HG03097 (cell line): ENCODE measurements at regions not wholly inside any gene's neighbourhood (a gene's known extent, or its start where the extent isn't known, plus 50 kb on each side); places are given as distances from the start of the nearest gene placed in this dataset.
"Not testable (repeated sequence)": the region's sequence is repeated elsewhere in the genome, so short reads cannot be mapped to it uniquely, and the experiment has no call there.

Source experiments
- ATAC-seq: cut with Tn5 transposase; IDR thresholded peaks from one replicate; pipeline ENCODE4 v1.9.1; 2021; ENCODE audit not compliant: unreplicated experiment, low FRiP score

DNA sequence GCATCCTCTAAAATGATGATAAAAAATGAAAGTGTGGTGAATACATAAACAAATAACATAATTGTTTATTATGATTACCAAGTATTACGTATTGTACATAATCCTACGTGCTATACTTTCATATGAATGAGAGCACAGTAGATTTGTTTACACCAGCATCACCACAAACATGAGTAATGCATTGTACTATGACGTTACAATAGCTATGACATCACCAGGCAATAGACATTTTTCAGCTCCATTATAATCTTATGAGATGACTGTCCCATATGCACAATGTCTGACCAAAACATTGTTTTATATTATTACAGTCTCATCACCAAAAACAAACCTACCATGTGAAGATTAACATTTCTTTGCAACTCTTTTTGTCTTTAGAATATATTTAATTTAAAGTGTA lies 225.7 kb upstream of the TENT5A start:
- ATAC-seq: no peak

DNA sequence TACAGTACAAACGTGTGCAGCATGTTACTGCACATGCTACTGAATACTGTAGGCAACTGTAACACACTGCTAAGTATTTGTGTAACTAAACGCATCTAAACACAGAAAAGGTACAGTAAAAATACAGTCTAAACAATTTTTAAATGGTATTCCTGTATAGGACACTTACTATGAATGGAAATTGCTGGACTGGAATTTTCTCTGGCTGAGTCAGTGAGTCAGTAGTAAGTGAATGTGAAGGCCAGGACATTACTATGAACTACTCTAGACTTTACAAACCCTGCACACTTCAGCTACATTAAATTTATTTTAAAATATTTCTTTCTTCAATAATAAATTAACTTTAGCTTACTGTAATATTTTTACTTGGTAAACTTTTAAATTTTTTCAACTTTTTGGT lies 225.0 kb upstream of the TENT5A start:
- ATAC-seq: no peak

DNA sequence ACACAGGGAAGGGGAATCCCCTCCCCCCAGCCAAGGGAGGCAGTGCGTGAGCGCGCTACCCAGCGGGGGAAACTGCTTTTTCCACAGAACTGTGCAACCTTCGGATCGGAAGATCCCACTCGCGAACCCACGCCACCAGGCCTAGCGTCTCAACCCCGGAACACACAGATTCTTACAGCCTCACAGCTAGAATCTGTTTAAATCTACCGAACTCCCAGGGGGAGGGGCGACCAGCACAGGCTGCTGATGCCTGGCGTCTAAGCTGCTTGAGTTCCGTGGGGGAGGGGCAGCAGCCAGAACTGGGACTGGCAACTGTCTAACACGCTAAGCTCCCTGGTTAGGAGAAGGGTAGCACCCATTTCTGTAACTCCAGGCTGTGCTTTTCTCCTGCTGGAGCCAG lies 217.3 kb upstream of the TENT5A start:
- no peak for ATAC-seq

DNA sequence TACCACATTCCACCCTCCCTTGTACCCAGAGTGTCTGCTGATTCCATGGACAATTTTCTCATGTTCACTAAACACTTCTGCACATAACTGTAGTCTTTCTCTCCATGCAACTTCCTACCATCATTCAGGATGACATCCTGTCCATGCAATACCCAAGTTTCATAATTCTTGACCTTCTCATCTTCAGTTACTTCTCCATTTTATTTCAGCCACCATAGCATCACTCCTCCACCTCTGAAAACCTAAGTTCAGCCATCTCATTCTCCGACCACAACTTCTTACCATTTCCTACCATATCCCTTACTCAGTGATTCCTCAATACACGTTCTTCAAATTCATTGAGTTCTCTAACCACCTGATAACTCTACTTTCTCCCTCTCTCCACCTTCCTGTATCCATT lies 216.5 kb upstream of the TENT5A start:
- no peak for ATAC-seq

DNA sequence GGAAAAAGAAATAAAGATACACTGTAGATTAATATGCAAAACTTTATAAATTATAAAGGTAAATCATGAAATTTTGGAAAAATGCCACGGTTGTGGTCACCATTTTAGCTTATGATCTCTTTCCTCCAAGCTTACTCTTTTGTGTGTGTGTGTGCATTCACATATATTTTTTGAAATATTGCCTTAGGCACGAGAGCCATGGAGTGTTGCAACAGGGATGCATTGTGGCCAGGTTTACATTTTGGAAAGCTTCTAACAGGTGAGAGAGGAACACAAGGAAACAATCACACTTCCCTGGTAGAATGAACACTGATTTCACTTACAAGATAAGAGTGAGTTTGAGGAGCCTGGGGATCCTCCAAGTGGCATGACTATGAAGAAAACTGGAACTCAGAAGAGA lies 214.5 kb upstream of the TENT5A start:
- ATAC-seq: no peak

DNA sequence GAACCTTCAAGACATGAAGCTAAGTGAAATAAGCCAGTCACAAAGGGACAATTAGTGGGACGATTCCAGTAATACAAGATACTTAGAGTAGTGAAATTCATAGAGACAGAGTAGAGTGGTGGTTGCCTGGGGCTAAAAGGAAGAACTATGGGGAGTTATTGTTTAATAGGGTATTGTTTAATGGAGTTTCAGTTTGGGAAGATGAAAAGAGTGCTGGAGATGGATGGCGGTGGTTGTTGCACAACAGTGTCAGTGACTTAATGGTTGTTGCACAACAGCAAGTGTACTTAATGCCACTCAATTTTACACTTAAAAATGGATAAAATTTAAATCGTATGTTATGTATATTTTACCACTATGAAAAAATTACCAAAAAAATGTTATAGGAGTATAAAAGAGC lies 209.7 kb upstream of the TENT5A start:
- no peak for ATAC-seq

DNA sequence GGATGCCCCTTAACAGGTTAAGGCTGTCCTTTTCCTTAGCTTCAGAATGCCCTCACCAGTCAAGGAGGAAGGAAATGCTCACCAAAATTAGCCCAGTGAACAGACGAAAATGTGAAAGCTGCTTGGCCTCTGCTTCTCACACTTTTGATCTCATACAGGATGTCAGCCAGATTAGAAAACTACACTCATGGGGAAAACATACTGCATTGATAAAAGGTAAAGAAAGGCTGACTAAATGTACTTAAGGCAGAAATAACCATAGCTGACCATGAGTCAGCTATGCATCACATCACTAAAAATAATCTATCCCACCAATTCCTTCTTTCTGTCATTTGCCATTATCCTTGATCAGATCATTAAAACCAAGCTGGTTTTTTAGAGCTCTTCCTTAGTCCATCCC lies 198.4 kb upstream of the TENT5A start:
- ATAC-seq: no peak

DNA sequence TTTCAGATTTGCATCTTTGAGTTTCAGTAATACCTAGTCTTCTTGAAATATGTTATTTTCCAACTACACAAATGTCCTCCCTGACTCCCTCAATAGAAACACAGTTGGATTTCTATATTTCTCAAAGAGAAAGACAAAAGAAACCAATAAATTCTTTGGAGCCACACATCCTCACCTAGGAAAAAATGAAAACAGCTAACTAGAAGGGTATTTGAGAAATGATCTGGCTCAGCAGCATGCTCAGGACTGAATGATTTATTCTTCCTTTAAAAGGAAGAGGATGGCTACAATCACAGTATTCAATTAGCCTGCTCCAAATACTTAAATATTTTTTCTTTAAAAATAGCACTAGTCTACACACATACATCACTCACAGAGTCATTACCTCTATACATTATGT lies 196.4 kb upstream of the TENT5A start:
- no peak for ATAC-seq

DNA sequence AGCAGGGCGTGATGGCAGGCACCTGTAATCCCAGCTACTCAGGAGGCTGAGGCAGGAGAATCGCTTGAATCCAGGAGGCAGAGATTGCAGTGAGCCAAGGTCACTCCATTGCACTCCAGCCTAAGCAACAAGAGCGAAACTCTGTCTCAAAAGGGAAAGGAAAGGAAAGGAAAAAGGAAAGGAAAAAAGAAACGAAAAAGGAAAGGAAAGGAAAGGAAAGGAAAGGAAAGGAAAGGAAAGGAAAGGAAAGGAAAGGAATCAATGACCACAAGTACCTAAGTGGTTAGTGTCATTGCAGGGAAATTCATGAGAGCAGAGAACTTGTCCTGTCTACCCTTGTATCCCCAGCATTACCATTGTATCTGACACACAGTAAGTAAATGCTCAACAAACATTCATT lies 195.7 kb upstream of the TENT5A start:
- not testable (repeated sequence) for ATAC-seq

DNA sequence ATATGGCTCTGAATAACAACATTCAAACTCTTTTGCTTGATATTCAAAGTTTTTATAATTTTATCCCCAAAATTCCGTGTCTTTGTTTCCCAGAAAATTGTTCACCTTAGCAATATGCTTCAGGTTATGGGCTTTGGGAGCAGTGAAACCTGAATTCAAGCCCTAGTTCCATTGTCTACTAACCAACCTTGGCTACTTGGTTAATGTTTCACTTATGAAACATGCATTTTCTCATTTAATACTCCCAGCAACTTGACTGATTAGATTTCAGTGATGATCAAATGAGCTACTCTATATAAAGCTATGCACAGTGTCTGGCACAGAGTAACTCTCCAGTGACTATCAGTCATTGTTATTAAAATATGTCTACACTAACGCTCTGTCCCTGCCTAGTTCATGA lies 192.2 kb upstream of the TENT5A start:
- no peak for ATAC-seq

DNA sequence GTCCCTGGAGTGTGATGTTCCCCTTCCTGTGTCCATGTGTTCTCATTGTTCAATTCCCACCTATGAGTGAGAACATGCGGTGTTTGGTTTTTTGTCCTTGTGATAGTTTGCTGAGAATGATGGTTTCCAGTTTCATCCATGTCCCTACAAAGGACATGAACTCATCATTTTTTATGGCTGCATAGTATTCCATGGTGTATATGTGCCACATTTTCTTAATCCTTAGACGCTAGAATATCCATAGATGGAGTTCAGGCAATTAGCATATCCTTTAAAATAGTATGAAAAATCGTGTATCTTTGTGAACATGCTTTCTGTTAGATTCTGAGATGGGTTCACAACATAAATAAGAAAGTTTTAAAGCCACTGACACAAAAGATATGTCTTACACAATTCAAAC lies 190.4 kb upstream of the TENT5A start:
- not testable (repeated sequence) for ATAC-seq

DNA sequence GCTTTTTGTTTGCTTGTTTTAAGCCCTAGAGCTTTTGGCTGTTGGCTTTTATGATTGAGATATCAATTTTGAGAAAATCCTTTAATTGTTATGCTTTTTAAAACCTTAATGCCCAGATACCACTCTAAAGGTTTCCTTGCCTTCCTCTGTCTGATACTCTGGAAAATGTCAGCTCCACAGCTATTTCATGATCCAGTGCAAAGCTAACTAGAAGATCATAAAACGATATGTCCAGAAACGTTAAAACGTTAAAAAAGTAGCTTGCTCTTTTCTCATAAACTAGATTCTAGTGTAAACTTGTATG lies 189.5 kb upstream of the TENT5A start:
- no peak for ATAC-seq

DNA sequence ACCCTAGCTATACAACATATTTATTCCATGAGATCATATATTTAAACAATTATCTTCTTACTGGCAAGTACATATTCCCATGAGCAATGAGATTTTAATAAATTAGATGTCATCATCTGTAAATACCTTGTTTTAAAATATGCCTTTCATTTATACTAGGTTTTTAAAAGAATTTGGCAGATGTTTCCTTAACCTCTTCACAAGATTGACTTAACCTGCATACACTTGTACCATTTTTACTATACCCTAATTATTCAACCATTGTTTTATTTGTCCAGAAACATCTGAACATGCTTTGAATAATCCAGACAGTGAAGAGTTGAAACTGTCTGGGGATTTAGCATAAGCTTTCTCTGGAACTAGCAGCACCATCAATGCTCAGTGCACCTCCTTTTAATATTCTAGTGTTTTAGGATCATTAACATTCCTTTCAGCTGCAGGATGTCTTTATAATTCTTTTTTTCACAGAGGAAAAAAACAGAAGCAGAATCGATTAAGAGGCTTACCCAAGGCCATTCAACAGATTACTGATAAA lies 188.0 kb upstream of the TENT5A start:
- ATAC-seq: no peak

DNA sequence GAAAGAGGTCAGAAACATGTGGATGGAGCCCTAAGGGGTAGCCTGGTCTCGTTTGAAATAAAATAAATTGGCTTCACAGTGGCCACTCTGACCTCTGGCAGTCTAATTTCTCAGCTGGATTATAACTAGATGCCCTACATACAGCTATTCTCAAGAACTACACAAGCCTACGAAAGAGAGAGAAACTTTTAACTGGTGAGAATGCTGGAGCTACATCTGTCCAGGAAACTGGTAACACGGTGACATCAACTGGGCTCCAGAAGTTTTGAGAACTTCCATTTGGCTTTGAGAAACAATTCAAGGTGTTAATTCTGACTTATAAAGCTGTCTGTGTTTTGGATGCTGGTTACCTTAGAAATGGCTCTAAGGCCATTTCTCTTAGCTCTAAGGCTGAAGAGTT lies 187.3 kb upstream of the TENT5A start:
- no peak for ATAC-seq

DNA sequence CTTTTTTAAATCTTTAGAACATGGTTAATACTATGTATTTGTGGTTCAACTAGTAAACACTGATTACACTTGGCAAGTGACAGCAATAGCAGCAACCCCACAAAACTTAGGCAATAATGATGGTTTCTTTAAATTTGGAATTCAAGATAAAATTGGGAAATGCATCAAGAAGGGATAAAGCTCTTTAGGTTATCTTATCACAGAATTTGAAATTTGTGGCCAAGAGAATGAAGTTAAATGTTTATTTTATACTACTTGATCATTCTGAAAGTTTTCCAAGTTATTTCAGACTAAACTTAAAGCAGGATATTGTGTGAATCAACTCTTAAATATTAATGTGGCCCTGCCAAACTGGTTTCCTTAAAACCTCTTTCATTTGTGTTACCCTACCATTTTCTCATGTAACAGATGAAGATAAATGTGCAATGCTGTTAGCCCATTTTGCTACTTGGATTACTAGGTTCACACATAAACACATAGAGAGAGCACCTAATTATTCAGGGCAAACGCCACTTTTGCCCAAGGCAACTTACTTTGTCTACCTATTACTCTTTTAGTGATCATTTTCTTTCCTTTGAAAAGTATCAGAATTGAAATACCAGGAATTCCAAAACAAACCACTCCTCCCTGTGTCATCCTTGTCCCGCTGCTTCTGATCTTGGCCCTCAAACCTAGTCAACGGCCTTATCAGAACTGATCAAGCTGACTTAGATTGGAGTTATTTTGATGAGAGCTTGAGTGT lies 186.7 kb upstream of the TENT5A start:
- no peak for ATAC-seq

DNA sequence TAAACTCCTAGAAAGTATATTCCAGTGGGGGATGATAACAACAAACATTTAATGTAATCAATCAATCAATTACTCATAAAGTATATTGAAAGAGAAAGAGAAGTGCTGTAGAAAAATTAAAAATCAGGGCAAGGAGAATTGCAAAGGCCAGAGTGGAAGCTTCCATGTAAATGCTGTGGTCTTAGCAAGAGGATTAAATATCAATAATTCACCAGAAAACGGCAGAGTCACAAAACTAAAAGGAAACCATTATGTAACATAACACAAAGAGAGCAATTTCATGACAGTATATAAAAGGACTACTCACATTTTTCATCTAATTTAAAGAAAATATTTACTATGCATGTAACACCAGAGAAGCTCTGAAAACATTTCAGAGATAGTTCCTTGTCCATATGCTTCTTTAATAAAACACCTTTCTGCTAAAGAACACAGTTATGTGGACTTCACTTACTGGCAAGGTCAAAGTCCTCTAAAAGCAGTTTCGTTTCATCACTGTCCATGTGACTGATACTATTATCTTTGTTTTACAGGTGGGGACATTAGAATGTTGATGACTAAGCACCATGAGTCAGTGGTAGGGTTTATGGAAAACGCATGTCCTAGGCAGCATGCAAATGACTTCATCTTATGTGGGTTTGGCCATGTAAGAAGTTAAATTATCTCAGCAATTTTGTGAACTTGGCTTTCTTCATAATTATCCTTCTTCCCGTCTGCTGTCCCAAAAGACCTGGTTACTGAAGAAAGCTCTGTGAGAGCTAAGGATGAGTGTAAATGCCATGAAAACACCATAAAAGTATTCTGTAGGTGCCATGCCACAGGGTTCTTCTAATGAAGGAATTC lies 185.8 kb upstream of the TENT5A start:
- ATAC-seq: no peak

DNA sequence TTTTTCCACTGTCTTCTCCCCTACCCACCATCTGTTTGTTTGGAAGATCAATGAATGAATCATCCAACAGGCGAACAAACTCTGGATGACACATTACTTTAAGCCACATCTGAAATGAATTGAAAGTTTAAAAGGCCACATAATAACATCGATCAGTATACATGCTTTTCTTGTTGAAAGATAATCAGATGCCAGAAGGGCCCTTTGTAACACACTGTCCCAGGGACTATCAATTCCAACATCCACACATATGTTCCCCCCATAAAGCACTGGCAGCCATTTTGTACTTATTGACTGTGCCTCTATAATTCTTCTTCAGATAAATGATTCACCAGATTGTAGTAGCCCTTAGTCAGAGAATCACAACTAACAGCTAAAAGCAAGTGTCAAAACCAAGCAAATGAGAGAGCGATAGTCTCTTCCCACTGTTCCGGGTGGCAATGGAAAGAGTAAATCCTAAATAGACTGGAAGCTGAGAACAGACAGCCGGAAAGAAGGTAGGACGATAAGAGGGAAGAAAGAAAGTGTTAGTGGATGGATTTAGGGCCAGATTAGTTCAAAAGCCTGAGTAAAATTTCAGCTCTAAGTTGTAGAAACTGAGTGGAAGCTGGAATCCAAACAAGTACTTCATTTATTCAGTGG lies 184.9 kb upstream of the TENT5A start:
- ATAC-seq: no peak

DNA sequence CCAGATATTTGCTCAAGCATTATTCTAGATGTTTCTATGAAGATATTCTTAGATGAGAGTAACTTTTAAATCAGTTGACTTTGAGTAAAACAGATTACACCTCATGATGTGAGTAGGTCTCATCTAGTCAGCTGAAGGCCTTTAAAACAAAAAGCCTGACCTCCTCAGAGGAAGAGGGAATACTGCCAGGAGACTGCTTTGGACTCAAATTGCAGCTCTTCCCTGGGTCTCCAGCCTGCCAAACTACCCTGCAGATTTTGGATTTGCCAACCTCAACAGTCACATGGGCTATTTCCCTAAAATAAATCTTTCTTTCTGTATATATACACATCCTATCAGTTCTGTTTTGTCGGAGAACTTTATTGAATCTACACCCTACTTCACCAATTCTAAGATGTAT lies 182.5 kb upstream of the TENT5A start:
- no peak for ATAC-seq

DNA sequence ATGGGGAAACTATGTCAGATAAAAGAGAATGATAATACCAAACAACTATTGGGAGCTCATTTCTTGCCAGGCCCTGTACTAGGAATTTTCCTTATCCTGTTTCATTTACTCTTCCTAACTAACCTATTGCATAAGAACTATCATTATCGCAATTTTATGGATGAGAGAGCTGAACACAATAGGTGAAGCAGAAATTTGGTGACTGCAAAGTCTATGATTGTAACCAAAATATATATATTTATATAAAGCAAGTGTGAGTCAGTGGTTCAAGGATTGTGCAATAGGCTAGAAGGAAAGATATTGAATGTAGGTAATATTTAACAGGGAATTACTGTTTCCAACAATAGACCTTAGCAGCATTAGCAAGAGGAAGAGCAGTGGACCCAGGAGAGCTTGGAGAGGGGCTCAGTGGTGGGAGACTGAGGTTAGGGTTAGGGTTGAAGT lies 181.1 kb upstream of the TENT5A start:
- no peak for ATAC-seq

DNA sequence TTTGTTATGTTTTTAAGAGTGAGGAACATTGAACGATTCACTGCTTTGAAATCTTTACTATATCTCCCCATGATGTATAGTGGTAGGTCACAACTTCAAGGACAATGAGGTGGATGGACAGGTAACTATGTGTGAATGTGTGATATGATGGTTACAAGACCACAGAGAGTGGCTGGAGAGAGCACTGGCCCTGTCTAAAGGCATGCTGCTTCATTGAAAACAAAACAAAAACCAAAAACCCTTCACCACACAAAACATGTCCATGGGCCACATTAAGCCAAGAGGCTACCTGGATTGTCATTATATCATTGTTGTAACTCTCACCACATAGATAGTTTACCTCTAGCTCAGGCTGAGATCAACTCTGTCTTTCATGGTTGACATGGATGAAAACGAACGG lies 180.6 kb upstream of the TENT5A start:
- no peak for ATAC-seq

DNA sequence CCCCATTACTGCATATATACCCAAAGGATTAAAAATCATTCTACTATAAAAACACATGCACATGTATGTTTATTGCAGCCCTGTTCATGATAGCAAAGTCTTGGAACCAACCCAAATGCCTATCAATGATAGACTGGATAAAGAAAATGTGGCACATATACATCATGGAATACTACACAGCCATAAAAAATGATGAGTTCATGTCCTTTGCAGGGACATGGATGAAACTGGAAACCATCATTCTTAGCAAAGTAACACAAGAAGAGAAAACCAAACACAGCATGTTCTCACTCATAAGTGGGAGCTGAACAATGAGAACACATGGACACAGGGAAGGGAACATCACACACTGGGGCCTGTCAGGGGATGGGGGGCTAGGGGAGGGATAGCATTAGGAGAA lies 180.0 kb upstream of the TENT5A start:
- not testable (repeated sequence) for ATAC-seq

DNA sequence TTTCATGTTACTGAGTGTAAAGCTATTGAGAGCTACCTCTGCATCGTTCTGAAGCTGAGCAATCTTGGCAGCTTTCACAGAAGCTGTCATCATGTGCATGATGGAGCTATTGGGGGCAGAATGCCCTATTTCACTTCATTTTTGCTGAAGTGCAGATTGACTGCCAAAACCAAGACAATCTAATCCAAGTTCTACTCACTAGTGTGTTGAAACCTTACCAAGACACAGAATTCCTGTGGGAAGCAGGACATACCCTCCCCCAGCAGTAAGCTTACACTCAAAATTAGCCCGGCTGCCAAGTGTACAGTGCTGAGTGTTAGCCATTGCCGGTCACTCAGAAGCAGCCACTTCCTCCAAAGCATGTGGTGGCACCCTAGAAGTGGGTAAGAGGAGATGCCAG lies 177.3 kb upstream of the TENT5A start:
- no peak for ATAC-seq
